HK-2 (cell line): ENCODE measurements at regions not wholly inside any gene's neighbourhood (a gene's known extent, or its start where the extent isn't known, plus 50 kb on each side); places are given as distances from the start of the nearest gene placed in this dataset.

Experiments
- DNase-seq: peaks from one replicate; pipeline ENCODE4 v3.0.0-alpha.2; 2018; ENCODE audit not compliant: unreplicated experiment

GRCh38 chr6:9942131-9942530 lies 472.7 kb downstream of the TFAP2A start:
- DNase-seq = no peak

GRCh38 chr6:9938801-9939200 lies 476.1 kb downstream of the TFAP2A start:
- no peak for DNase-seq

DNA sequence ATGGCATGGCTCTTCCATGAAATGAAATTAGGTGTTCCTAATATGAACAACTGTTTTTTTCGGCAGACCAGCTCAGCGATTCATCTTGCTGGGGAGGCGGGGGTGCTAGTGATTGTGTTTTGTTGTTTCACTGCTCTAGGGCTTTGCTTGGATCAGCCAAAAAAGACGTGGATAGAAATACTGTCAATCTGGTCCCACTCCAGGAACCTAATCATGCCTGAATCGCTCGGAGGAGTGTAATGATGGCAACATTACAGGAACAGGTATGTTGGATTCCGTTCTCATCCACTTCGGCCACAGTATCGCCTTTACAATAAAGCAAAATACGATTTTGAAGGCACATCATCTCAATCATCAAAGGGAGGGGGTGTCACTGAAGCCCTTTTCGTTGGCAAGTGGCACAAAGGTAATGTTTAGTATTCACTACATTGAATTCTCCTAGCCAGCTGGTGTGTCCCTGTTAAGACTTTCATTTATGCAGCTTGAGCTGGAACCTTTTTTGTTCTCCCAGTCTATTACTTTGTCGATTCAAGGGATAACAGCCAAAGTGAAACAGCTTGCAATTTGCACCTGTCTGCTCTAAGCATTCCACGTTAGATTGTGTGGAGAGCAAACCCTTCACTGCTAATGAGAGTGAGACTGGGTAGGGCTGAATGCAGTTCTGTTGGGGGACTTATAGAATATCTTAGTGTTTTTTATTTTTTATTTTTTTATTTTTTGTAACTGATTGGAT lies 477.7 kb downstream of the TFAP2A start:
- no peak for DNase-seq

DNA sequence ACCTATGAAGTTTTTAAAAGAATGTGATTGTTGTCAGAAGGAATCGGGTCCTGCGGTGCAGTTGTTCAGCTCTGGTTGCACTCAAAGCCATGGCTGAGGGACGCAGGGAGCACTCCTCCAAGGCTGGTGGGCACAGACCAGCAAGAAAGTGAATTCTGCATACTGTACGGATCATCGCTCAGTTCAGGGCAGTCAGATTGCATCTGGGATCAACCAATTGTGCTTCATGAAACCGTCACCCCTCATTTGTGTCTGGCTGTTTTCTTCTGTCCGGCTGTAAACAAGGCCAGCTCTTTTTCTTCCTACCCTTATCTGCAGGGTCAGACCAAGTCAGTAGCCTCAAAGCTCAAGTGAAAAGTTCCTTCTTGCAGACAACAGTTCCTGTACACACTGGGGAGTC lies 478.3 kb downstream of the TFAP2A start:
- DNase-seq = no peak

- DNase-seq = no peak
Observed at GRCh38 chr6:9933677-9934076, 481.2 kb downstream of the TFAP2A start.

DNA sequence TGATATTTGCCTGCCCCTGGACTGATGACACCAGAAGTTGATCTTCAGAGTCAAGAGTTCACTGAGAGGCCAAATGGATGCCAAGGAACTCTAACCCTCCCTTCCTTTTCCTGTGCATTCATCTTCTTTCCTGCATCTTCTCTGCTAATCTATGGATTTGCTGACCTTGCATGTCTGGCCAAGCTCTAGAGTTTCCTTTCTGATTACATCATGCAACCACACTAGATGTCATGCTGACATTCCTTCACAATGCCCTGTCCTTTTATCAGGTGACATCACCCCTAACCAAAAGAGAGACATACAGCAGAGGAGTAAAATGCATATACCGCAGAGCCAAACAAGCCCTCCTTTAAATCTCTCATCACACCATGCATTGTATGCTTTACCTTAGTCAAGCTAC lies 487.6 kb downstream of the TFAP2A start:
- DNase-seq = peak; percentile 3

DNA sequence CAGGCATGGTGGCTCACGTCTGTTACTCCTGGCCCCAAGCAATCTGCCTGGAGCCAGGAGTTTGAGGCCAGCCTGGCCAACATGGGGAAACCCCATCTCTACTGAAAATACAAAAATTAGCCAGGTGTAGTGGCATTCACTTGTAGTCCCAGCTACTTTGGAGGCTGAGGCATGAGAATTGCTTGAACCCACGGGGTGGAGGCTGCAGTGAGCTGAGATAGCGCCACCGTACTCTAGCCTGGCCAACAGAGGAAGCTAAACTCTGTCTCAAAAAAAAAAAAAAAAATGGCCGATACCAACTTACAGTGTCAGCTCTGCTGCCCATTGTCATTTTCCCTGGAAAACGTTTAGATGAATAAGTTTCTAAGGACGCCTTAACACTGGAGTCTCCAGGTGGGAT lies 489.9 kb downstream of the TFAP2A start:
- no peak for DNase-seq

DNA sequence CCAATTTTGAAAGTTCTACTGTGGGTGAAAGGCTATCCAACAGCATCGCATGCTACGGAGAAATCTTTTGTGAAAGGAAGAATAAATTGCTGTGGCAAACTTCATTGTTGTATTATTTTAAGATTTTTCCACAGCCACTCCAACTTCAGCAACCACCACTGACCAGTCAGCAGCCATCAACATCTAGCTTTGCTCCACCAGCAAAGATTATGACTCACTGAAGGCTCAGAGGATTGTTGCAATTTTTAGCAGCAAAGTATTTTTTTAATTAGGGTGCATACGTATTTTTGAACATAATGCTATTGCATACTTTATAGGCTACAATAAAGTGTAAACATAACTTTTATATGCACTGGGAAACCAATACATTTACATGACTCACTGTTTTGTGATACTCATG lies 493.5 kb downstream of the TFAP2A start:
- no peak for DNase-seq

GRCh38 chr6:9914951-9915350 lies 499.9 kb downstream of the TFAP2A start:
- peak; percentile 43 for DNase-seq

GRCh38 chr6:9901376-9901775 lies 513.5 kb downstream of the TFAP2A start:
- no peak for DNase-seq

DNA sequence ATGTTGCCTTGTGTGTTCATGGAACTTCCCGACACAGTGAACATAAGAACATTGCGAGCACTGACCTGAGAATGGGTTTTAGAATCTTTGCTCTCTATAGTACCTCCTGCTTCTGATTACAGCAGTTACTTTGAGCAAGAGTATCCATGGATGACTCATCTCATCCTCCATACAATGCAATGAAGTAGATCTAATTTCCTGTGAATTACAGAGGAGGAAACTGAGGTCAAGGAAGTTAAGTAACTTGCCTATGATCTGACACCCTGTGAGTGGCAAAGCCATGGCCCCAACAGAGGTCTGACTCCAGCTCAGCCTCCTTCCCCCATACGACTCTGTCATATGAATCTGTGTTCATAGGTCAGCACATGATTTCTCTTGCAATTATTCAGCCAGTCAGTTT lies 518.1 kb downstream of the TFAP2A start:
- no peak for DNase-seq

DNA sequence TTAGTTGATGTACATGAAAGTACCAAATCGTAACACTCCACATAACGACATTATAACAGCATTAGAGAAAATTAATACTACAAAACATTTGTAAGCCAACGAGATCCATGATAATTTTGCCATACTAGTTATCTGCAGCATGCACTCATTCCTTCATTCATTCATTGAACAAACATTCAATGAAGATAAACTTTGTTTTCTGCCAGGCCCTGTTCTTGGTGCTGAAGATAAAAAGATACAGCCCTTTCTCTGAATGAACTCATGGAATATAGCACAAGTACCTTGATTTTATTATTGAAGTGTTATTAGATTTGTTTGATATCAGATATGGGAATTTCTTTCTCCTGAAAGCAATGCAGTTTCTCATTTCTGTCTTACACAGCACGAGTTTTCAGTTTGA lies 524.0 kb downstream of the TFAP2A start:
- no peak for DNase-seq

DNA sequence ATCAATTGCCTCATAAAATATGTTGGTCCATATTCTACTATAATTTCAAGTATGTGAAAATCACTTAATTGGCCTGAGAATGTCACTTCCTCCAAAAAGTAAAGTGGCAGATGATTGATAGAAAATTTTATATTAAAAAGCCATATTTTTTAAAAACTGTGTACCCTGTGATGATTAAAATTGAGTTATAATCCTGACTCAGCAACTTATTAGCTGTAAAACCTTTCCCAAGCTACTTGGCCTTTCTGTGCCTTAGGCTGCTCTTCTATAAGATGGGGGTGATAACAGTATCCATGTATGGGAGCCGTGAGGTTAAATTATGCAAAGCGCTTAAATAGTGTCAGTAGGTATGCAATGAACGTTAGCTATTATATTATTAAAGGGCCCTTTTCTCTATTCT lies 524.4 kb downstream of the TFAP2A start:
- no peak for DNase-seq

DNA sequence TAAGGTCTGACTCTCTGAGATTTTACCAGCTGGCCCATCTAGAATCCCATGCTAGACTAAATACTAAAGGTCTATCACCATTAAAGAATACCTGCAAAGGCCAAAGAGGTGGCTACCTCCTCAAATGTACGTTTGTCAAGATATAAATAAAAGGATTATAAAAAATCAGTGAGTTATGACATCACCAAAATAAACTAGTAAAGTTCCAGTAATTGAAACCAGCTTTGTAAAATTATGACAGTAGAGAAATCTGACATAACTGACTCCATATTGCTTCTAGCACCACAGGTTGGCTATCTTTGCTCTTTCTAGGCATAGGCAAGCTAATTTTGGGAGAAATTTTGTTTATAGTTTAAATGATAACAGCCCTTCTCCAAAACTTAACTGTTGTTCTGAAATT lies 536.3 kb downstream of the TFAP2A start:
- DNase-seq = no peak

- DNase-seq = no peak
Observed at GRCh38 chr6:9875605-9876353, 539.1 kb downstream of the TFAP2A start.

- DNase-seq = no peak
Observed at GRCh38 chr6:9862603-9863167, 552.2 kb downstream of the TFAP2A start.

- peak; percentile 75 for DNase-seq
Observed at GRCh38 chr6:9851541-9852380, 563.1 kb downstream of the TFAP2A start.

DNA sequence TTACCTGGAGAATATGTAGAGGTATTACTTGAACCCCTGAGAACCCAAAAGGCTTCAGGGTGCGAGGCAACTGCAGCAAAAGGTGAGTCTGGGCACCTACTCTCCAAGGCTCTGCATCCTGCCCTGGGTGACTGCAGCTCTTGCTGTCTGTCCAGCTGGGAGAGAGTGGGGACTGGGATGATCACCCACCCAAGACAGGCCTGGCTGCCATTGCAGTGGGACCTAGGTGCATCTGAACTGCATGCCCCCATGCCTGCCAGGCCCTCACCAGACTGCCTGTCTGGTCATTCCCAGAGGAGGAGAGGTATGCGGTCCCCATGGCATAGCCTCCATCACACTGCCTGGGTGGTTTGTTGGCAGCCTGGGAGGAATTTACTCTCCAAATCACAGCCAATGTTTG lies 563.9 kb downstream of the TFAP2A start:
- no peak for DNase-seq

DNA sequence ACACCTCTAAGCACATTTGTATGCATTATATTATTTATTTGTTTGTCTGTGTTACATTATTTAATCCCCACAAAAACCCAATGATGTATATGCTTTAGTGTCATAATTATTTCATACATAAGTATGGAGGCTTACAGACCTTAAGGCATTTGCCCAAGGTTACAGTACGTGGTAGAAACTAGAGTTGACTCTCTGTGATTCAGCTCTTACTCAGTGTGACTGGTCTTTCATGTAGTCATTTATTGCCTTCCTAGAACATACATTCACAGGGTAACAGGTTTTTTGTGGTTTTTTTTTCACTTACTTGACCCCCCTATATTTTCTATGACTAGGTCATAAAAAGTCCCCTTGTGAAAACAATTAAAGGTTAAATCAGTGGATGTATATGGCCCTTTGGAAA lies 566.8 kb downstream of the TFAP2A start:
- DNase-seq = no peak

- no peak for DNase-seq
Observed at GRCh38 chr6:9841886-9842725, 572.8 kb downstream of the TFAP2A start.

- DNase-seq = no peak
Observed at GRCh38 chr6:9834233-9834632, 580.6 kb downstream of the TFAP2A start.
